ENCODE measurements at regions not wholly inside any gene's neighbourhood (a gene's known extent, or its start where the extent isn't known, plus 50 kb on each side); places are given as distances from the start of the nearest gene placed in this dataset.

- DNase-seq = no peak
Observed at GRCh38 chr9:118985851-118986250, 383.4 kb downstream of the BRINP1 start.

- DNase-seq = no peak
Observed at GRCh38 chr9:118987167-118987566, 382.1 kb downstream of the BRINP1 start.

- no peak for DNase-seq
Observed at GRCh38 chr9:118990949-118991348, 378.3 kb downstream of the BRINP1 start.

GRCh38 chr9:118991366-118992285, 377.6 kb downstream of the BRINP1 start:
- DNase-seq = no peak

- DNase-seq = no peak
Observed at GRCh38 chr9:118992813-118993794, 376.1 kb downstream of the BRINP1 start.

GRCh38 chr9:118993965-118994364, 375.3 kb downstream of the BRINP1 start:
- DNase-seq = no peak

- no peak for DNase-seq
Observed at GRCh38 chr9:119002491-119002890, 366.7 kb downstream of the BRINP1 start.

- no peak for DNase-seq
Observed at GRCh38 chr9:119003201-119003611, 366.0 kb downstream of the BRINP1 start.

- no peak for DNase-seq
Observed at GRCh38 chr9:119003882-119004617, 365.2 kb downstream of the BRINP1 start.

- DNase-seq = no peak
Observed at GRCh38 chr9:119004618-119004990, 364.6 kb downstream of the BRINP1 start.

- DNase-seq = no peak
Observed at GRCh38 chr9:119005162-119005561, 364.1 kb downstream of the BRINP1 start.

- no peak for DNase-seq
Observed at GRCh38 chr9:119009249-119009648, 360.0 kb downstream of the BRINP1 start.

GRCh38 chr9:119020284-119020683, 349.0 kb downstream of the BRINP1 start:
- no peak for DNase-seq

- no peak for DNase-seq
Observed at GRCh38 chr9:119020730-119021333, 348.4 kb downstream of the BRINP1 start.

- no peak for DNase-seq
Observed at GRCh38 chr9:119026120-119026519, 343.1 kb downstream of the BRINP1 start.

- no peak for DNase-seq
Observed at GRCh38 chr9:119027901-119028699, 341.1 kb downstream of the BRINP1 start.

GRCh38 chr9:119029886-119030285, 339.3 kb downstream of the BRINP1 start:
- no peak for DNase-seq

- DNase-seq = no peak
Observed at GRCh38 chr9:119033596-119033995, 335.6 kb downstream of the BRINP1 start.

- no peak for DNase-seq
Observed at GRCh38 chr9:119036969-119037368, 332.3 kb downstream of the BRINP1 start.

- DNase-seq = no peak
Observed at GRCh38 chr9:119043996-119044395, 325.2 kb downstream of the BRINP1 start.

- DNase-seq = no peak
Observed at GRCh38 chr9:119044806-119045205, 324.4 kb downstream of the BRINP1 start.

All from AML-193 (cell line).